ENCODE measurements at regions not wholly inside any gene's neighbourhood (a gene's known extent, or its start where the extent isn't known, plus 50 kb on each side); places are given as distances from the start of the nearest gene placed in this dataset.

DNA sequence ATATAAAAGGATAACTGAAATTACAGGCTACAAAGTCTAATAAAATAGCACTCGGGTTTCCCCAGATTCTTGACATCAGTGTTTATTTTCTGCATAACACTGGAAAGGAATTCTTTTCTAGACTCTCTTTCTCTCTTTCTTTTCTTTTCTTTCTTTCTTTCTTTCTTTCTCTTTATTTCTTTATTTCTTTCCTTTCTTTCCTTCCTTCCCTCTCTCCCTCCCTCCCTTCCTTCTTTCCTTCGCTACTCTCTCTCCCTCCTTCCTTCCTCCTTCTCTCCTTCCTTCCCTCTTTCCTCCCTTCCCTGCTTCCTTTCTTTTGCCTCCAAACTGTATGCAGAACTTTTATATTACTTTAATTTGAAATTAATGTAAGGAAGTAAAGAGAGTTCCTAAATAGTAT, 64.5 kb upstream of the GPR45 start:
- TF ChIP-seq, protein P1, sequence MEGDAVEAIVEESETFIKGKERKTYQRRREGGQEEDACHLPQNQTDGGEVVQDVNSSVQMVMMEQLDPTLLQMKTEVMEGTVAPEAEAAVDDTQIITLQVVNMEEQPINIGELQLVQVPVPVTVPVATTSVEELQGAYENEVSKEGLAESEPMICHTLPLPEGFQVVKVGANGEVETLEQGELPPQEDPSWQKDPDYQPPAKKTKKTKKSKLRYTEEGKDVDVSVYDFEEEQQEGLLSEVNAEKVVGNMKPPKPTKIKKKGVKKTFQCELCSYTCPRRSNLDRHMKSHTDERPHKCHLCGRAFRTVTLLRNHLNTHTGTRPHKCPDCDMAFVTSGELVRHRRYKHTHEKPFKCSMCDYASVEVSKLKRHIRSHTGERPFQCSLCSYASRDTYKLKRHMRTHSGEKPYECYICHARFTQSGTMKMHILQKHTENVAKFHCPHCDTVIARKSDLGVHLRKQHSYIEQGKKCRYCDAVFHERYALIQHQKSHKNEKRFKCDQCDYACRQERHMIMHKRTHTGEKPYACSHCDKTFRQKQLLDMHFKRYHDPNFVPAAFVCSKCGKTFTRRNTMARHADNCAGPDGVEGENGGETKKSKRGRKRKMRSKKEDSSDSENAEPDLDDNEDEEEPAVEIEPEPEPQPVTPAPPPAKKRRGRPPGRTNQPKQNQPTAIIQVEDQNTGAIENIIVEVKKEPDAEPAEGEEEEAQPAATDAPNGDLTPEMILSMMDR (conservative IDR thresholded peaks at IDR 0.05; ENCODE audit: low read length), result no peak
- no peak for TF ChIP-seq EZH2phosphoT487 (IDR thresholded peaks at IDR 0.05; ENCODE audit: borderline replicate concordance)
